Panc1 (cell line): ENCODE measurements at regions not wholly inside any gene's neighbourhood (a gene's known extent, or its start where the extent isn't known, plus 50 kb on each side); places are given as distances from the start of the nearest gene placed in this dataset.
"Not testable (repeated sequence)": the region's sequence is repeated elsewhere in the genome, so short reads cannot be mapped to it uniquely, and the experiment has no call there.

Experiments
- ATAC-seq: fragments of 200-7000 bp; cut with Tn5 transposase; 2 replicates; pipeline ENCODE4 v1.9.1; 2020; ENCODE audit warnings: mild to moderate bottlenecking, moderate library complexity
- BruUV-seq: library from RNA; stranded (reverse); fragments of 400-500 nt; replicated peaks from 2 replicates; lab custom pipeline; 2021; lab: Mats Ljungman, UMichigan
- CTCF ChIA-PET: fragments of 300-600 bp; sonication (Branson Sonifier 250); formaldehyde crosslinking; loops from one replicate; lab custom pipeline; 2022; ENCODE audit warnings: antibody characterized with exemption; lab: Charles Lee
- POLR2A ChIA-PET: fragments of 300-600 bp; sonication (Branson Sonifier 250); formaldehyde crosslinking; loops from one replicate; lab custom pipeline; 2022; ENCODE audit warnings: antibody characterized with exemption; lab: Charles Lee
- DNase-seq: peaks from one replicate; pipeline ENCODE4 v3.0.0-alpha.2; 2010; ENCODE audit warnings: low read depth, low spot score
- H3K27ac ChIP-seq: 2 replicates; pipeline ENCODE4 v1.5.1; 2011; ENCODE audit warnings: mild to moderate bottlenecking, low read length, inconsistent platforms
- H3K27me3 ChIP-seq: fragments of 200-500 bp; sonication (Bioruptor generic); 2 replicates; pipeline ENCODE4 v1.6.0; 2014; ENCODE audit warnings: low read length, inconsistent platforms; ENCODE audit not compliant: control insufficient read depth, insufficient read depth
- H3K36me3 ChIP-seq: fragments of 200-500 bp; sonication (Bioruptor generic); 2 replicates; pipeline ENCODE4 v1.5.1; 2014; ENCODE audit warnings: inconsistent platforms, mild to moderate bottlenecking, low read length, moderate library complexity; ENCODE audit not compliant: control insufficient read depth, insufficient read depth
- H3K4me1 ChIP-seq: 2 replicates; pipeline ENCODE4 v1.5.1; 2011; ENCODE audit warnings: inconsistent platforms, mild to moderate bottlenecking, low read length, moderate library complexity; ENCODE audit not compliant: control insufficient read depth, insufficient read depth
- H3K4me3 ChIP-seq, 2 experiments: 2 replicates each; pipeline ENCODE4 v1.5.1; 2011 to 2012; ENCODE audit warnings: low read depth in 2 of 2, low read length in 2 of 2, mild to moderate bottlenecking in 2 of 2, inconsistent platforms in 1 of 2, moderate library complexity in 1 of 2
- H3K9me3 ChIP-seq: fragments of 200-500 bp; sonication (Bioruptor generic); 2 replicates; pipeline ENCODE4 v1.5.1; 2014; ENCODE audit warnings: low read depth, mild to moderate bottlenecking, inconsistent platforms, low read length, moderate library complexity; ENCODE audit not compliant: control insufficient read depth, insufficient read depth
- CTCF ChIP-seq: fragments of 450-650 bp; IDR thresholded peaks from 2 replicates; pipeline ENCODE4 v1.5.1; 2017; ENCODE audit warnings: mild to moderate bottlenecking
- POLR2AphosphoS5 ChIP-seq: IDR thresholded peaks from 2 replicates; pipeline ENCODE4 v1.6.1; 2012; ENCODE audit warnings: mild to moderate bottlenecking, low read depth, low read length, moderate library complexity
- REST ChIP-seq, 2 experiments: IDR thresholded peaks; 2 replicates each; pipeline ENCODE4 v1.6.1; 2011 to 2012; ENCODE audit warnings: low read depth in 2 of 2, control low read depth in 1 of 2, low read length in 1 of 2, mild to moderate bottlenecking in 1 of 2, moderate library complexity in 1 of 2; ENCODE audit not compliant: insufficient read depth in 1 of 2
- SIN3A ChIP-seq: IDR thresholded peaks from 2 replicates; pipeline ENCODE4 v1.6.1; 2012; ENCODE audit warnings: low read depth, mild to moderate bottlenecking, low read length, moderate library complexity, borderline replicate concordance; ENCODE audit not compliant: insufficient read depth
- TCF7L2 ChIP-seq: IDR thresholded peaks from 2 replicates; pipeline ENCODE4 v1.6.1; 2011; ENCODE audit warnings: mild to moderate bottlenecking, low read depth, low read length, inconsistent platforms
- in situ Hi-C: cut with HindIII; loops from 2 replicates; pipeline ENCODE4 v1.10.0; 2016; ENCODE audit warnings: low sequenced_read_pairs, low pct_unique_long_range_greater_than_20kb
- intact Hi-C: fragments of 100-400 bp; cut with micrococcal nuclease; formaldehyde crosslinking; loops from one replicate; pipeline ENCODE4 v1.10.0; 2022; ENCODE audit not compliant: unreplicated experiment

- H3K36me3 ChIP-seq, H3K4me1 ChIP-seq, DNase-seq, H3K9me3 ChIP-seq, H3K27ac ChIP-seq, POLR2A ChIA-PET, H3K4me3 ChIP-seq, CTCF ChIA-PET, BruUV-seq, intact Hi-C loops, H3K27me3 ChIP-seq, in situ Hi-C loops, ATAC-seq: not testable (repeated sequence)
- TF ChIP-seq CTCF, result peak; percentile 44
Observed at GRCh38 chr15:53891862-53892261, 86.4 kb upstream of the UNC13C start.

GRCh38 chr15:53884441-53884840 is 93.8 kb upstream of the UNC13C start:
- Histone ChIP-seq H3K27me3 (no peaks in the 10 kb centered on the region), H3K9me3 (no peaks in the 10 kb centered on the region), H3K4me1 (no peaks in the 10 kb centered on the region), H3K27ac (no peak overlapping the region), H3K4me3 (no peak overlapping the region), H3K36me3 (no peaks in the 10 kb centered on the region)
- POLR2A ChIA-PET, result interaction anchor here (0.6 kb wide), 1 partner anchor 16 kb away, joined by 3 read pairs; no protein-coding TSS in a partner anchor
- no TSS peak for BruUV-seq
- DNase-seq, result no peak
- ATAC-seq, result no peak
- intact Hi-C loops (no loop called here), in situ Hi-C loops (no loop called here)
- CTCF ChIA-PET, result no interaction called here
- TF ChIP-seq TCF7L2 (no peak), SIN3A (no peak), REST (IDR thresholded peaks at IDR 0.05; ENCODE audit: insufficient read depth in 1 of 2, low read depth in 2 of 2, low read length in 1 of 2) (no peak), CTCF (no peak), POLR2AphosphoS5 (no peak)
